ENCODE measurements at regions not wholly inside any gene's neighbourhood (a gene's known extent, or its start where the extent isn't known, plus 50 kb on each side); places are given as distances from the start of the nearest gene placed in this dataset.
"Not testable (repeated sequence)": the region's sequence is repeated elsewhere in the genome, so short reads cannot be mapped to it uniquely, and the experiment has no call there.

DNA sequence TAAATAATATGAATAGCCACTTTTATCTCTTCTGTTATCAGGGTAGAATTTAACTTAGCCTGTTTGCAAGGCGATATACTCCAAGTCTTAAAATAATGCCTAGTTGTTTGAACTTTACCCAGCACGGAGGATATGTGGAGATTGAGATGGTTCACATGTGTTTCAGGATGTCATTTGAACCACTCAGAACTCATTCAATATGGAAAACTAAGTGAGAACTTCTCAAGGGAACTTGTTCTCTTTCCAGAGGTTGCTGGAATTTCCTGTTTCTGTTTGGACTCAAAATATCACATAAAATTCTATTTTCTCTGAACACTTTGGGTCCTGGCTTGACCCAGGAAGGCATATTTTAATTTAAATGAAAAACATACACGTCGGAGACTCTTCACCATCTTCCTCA lies 139.1 kb upstream of the MYO10 start:
- FAIRE-seq (no peak), DNase-seq (ENCODE audit: insufficient read length, low spot score) (no peak)
- TF ChIP-seq CTCF (IDR thresholded peaks at IDR 0.05; ENCODE audit: insufficient read depth, missing control alignments), result no peak

DNA sequence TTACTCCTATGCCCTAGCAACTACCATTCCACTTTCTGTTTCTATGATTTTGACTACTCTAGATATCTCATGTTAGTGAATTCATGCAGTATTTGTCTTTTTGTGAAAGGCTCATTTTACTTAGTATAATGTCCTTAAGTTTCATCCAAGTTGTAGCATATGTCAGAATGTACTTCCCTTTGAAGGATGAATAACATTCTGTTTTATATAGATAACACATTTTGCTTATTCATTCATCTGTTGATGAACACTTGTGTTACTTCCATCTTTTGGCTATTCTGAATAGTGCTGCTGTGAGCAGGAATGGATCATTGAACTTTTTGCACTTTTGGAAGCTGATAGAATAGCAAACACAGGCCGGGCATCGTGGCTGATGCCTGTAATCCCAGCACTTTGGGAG lies 140.2 kb upstream of the MYO10 start:
- no peak for TF ChIP-seq CTCF (IDR thresholded peaks at IDR 0.05; ENCODE audit: insufficient read depth, missing control alignments)
- DNase-seq (ENCODE audit: insufficient read length, low spot score) (no peak), FAIRE-seq (no peak)

DNA sequence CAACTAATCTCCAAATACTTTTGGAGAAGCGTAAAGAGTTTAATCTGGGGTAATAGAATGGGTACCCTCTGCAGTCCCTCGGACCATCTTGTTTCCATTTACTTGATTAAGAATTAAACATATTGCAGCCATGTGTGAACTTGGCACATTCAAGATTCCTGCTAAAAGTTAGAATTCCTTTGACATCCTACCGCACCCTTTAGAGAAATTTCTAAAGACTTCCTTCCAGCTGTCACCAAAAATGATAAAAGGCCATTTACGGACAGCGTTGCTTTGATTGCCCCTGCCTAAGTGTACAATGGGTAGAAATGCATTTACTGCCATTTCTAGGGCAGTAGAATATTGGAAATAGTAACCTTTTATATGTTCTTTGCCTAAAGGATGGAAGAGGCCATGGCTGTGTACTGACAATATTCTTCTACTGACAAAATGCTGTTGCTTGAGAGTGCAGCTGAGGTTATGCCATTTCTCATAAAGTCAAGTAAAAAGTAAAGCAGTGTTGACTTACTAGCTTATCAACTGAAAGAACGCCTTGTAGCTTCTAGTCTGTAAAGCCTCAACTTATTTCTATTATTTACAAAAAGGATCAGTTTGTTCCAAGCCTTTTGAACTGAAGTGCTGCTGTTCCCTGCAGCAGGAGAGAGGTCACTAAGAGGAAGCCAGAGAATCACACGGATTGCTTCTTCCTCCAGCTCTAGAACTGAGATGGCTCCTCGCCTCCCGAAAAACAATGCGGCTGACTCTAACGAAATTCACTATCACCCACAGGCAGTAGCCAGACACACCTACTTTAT lies 139.8 kb upstream of the BASP1 start:
- FAIRE-seq (no peak), DNase-seq (ENCODE audit: insufficient read length, low spot score) (no peak)
- TF ChIP-seq CTCF (IDR thresholded peaks at IDR 0.05; ENCODE audit: insufficient read depth, missing control alignments), result no peak

DNA sequence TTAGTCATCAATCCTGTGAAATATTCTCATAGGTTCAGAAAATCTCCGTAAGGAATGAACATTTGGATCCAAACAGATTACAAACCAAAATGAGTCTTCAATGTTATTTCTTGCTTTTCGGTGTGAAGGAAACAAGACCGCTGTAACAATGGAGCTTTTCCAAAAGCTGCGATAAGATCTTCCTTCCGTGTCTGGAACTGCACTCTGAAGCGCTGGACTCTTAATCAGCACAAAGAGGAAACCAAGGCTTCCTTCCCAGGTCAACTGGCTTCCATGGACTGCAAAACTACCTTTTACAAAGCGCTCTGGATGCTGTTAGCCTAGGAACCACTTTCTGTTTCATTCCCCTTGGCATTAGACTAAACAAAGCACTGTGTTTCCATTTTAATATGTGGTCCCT lies 137.9 kb upstream of the BASP1 start:
- TF ChIP-seq CTCF (IDR thresholded peaks at IDR 0.05; ENCODE audit: insufficient read depth, missing control alignments), result no peak
- no peak for DNase-seq (ENCODE audit: insufficient read length, low spot score)
- FAIRE-seq, result no peak

- TF ChIP-seq CTCF (IDR thresholded peaks at IDR 0.05; ENCODE audit: insufficient read depth, missing control alignments), result no peak
- DNase-seq (ENCODE audit: insufficient read length, low spot score), result no peak
- FAIRE-seq, result no peak
Observed at GRCh38 chr5:17080361-17080760, 137.1 kb upstream of the BASP1 start.

GRCh38 chr5:17081142-17081541 lies 136.3 kb upstream of the BASP1 start:
- FAIRE-seq (no peak), DNase-seq (ENCODE audit: insufficient read length, low spot score) (no peak)
- TF ChIP-seq CTCF (IDR thresholded peaks at IDR 0.05; ENCODE audit: insufficient read depth, missing control alignments), result no peak

DNA sequence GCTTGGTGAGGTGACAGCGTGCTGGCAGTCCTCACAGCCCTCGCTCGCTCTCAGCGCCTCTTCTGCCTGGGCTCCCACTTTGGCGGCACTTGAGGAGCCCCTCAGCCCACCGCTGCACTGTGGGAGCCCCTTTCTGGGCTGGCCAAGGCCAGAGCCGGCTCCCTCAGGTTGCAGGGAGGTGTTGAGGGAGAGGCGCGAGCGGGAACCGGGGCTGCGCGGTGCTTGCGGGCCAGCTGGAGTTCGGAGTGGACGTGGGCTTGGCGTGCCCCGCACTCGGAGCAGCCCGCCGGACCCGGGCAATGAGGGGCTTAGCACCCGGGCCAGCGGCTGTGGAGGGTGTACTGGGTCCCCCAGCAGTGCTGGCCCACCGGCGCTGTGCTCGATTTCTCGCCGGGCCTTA lies 134.2 kb upstream of the BASP1 start:
- not testable (repeated sequence) for DNase-seq (ENCODE audit: insufficient read length, low spot score); FAIRE-seq

All from D721Med (cell line).